NCI-H524 treated with DMSO at 0.1 percent for 48 hours (cell line): ENCODE measurements at regions not wholly inside any gene's neighbourhood (a gene's known extent, or its start where the extent isn't known, plus 50 kb on each side); places are given as distances from the start of the nearest gene placed in this dataset.
A peak's percentile ranks its signal among the peaks of the same experiment; 100 is the strongest.

Experiments used
- DNase-seq: peaks from one replicate; lab custom pipeline; 2025; lab: John Stamatoyannopoulos, UW

- no peak for DNase-seq
These were observed 211.3 kb downstream of the CYP26B1 start for GRCh38 chr2:71936076-71937030.

GRCh38 chr2:71935262-71935848 is 212.3 kb downstream of the CYP26B1 start:
- no peak for DNase-seq

GRCh38 chr2:71934595-71935261 is 212.9 kb downstream of the CYP26B1 start:
- DNase-seq = no peak

- no peak for DNase-seq
These were observed 213.4 kb downstream of the CYP26B1 start for GRCh38 chr2:71934320-71934593.

- DNase-seq = no peak
These were observed 214.0 kb downstream of the CYP26B1 start for GRCh38 chr2:71933467-71934319.

GRCh38 chr2:71932780-71933466 is 214.7 kb downstream of the CYP26B1 start:
- DNase-seq = no peak

GRCh38 chr2:71932037-71932779 is 215.5 kb downstream of the CYP26B1 start:
- DNase-seq = no peak

GRCh38 chr2:71930049-71930681 is 217.5 kb downstream of the CYP26B1 start:
- DNase-seq = no peak

- DNase-seq = no peak
These were observed 218.2 kb downstream of the CYP26B1 start for GRCh38 chr2:71929482-71929772.

- DNase-seq = no peak
These were observed 218.8 kb downstream of the CYP26B1 start for GRCh38 chr2:71928734-71929481.

GRCh38 chr2:71927757-71928715 is 219.6 kb downstream of the CYP26B1 start:
- no peak for DNase-seq

GRCh38 chr2:71926876-71927756 is 220.5 kb downstream of the CYP26B1 start:
- no peak for DNase-seq

GRCh38 chr2:71926089-71926447 is 221.6 kb downstream of the CYP26B1 start:
- DNase-seq = no peak

- DNase-seq = no peak
These were observed 222.2 kb downstream of the CYP26B1 start for GRCh38 chr2:71925268-71926088.

GRCh38 chr2:71923887-71924533 is 223.7 kb downstream of the CYP26B1 start:
- DNase-seq = peak; percentile 23

GRCh38 chr2:71923143-71923525 is 224.5 kb downstream of the CYP26B1 start:
- no peak for DNase-seq
